GM23338 (cell line): ENCODE measurements at regions not wholly inside any gene's neighbourhood (a gene's known extent, or its start where the extent isn't known, plus 50 kb on each side); places are given as distances from the start of the nearest gene placed in this dataset.

Experiments
- ATAC-seq: fragments of 200-7000 bp; cut with Tn5 transposase; 3 replicates; pipeline ENCODE4 v1.9.1; 2020
- DNase-seq: peaks from one replicate; pipeline ENCODE4 v3.0.0-alpha.2; 2015; ENCODE audit warnings: low spot score
- H2AFZ ChIP-seq: fragments of 200-600 bp; sonication (generic); 2 replicates; pipeline ENCODE4 v1.8.0; 2016; ENCODE audit warnings: antibody characterized with exemption, mild to moderate bottlenecking, moderate library complexity
- H3F3A ChIP-seq: fragments of 200-600 bp; sonication (generic); replicated peaks from 2 replicates; pipeline ENCODE4 v1.8.0; 2017; ENCODE audit warnings: antibody characterized with exemption, mixed run types, low read depth
- H3K27ac ChIP-seq: fragments of 200-600 bp; sonication (generic); 2 replicates; pipeline ENCODE4 v1.6.1; 2016; ENCODE audit warnings: low read depth
- H3K27me3 ChIP-seq: fragments of 200-600 bp; sonication (generic); 2 replicates; pipeline ENCODE4 v1.8.0; 2016; ENCODE audit warnings: mild to moderate bottlenecking, mixed run types, moderate library complexity; ENCODE audit not compliant: insufficient read depth
- H3K36me3 ChIP-seq: fragments of 200-600 bp; sonication (generic); 2 replicates; pipeline ENCODE4 v1.8.0; 2016; ENCODE audit warnings: mild to moderate bottlenecking; ENCODE audit not compliant: insufficient read depth
- H3K4me1 ChIP-seq: fragments of 200-600 bp; sonication (generic); 2 replicates; pipeline ENCODE4 v1.8.0; 2016; ENCODE audit warnings: mild to moderate bottlenecking, moderate library complexity; ENCODE audit not compliant: insufficient read depth
- H3K4me2 ChIP-seq: fragments of 200-600 bp; sonication (generic); 2 replicates; pipeline ENCODE4 v1.7.1; 2017; ENCODE audit warnings: mixed run types
- H3K4me3 ChIP-seq: fragments of 200-600 bp; sonication (generic); 2 replicates; pipeline ENCODE4 v1.6.1; 2016; ENCODE audit warnings: mixed run types
- H3K79me2 ChIP-seq: fragments of 200-600 bp; sonication (generic); replicated peaks from 2 replicates; pipeline ENCODE4 v1.8.0; 2017; ENCODE audit warnings: mild to moderate bottlenecking; ENCODE audit not compliant: insufficient read depth
- H3K9me2 ChIP-seq: fragments of 200-600 bp; sonication (generic); 2 replicates; pipeline ENCODE4 v1.8.0; 2017; ENCODE audit not compliant: insufficient read depth
- H4K20me1 ChIP-seq: fragments of 200-600 bp; sonication (generic); replicated peaks from 2 replicates; pipeline ENCODE4 v1.8.0; 2017; ENCODE audit warnings: mild to moderate bottlenecking; ENCODE audit not compliant: insufficient read depth
- H3K27ac Mint-ChIP-seq: 2 replicates; pipeline ENCODE4 v1.8.0; 2020; ENCODE audit warnings: inconsistent platforms, mild to moderate bottlenecking, moderate library complexity, mixed read lengths
- H3K27me3 Mint-ChIP-seq: 3 replicates; pipeline ENCODE4 v1.8.0; 2022; ENCODE audit warnings: low read depth, mild to moderate bottlenecking, moderate library complexity, mixed read lengths, inconsistent platforms; ENCODE audit not compliant: insufficient read depth, poor library complexity
- H3K36me3 Mint-ChIP-seq: 3 replicates; pipeline ENCODE4 v1.8.0; 2021; ENCODE audit warnings: low read depth, mild to moderate bottlenecking, inconsistent platforms, moderate library complexity, mixed read lengths
- H3K4me1 Mint-ChIP-seq: 3 replicates; pipeline ENCODE4 v1.8.0; 2020; ENCODE audit warnings: mild to moderate bottlenecking, inconsistent platforms, mixed read lengths
- H3K4me3 Mint-ChIP-seq: 3 replicates; pipeline ENCODE4 v1.8.0; 2021; ENCODE audit warnings: moderate library complexity, mild to moderate bottlenecking, inconsistent platforms, mixed read lengths
- H3K9me3 Mint-ChIP-seq: 3 replicates; pipeline ENCODE4 v1.8.0; 2020; ENCODE audit warnings: moderate library complexity, mild to moderate bottlenecking, inconsistent platforms, mixed read lengths
- CREB1 ChIP-seq: fragments of 250-450 bp; sonication (Bioruptor Pico); IDR thresholded peaks from 2 replicates; pipeline ENCODE4 v1.5.0; 2020; ENCODE audit warnings: low read depth, mild to moderate bottlenecking, moderate library complexity
- CTCF ChIP-seq, 2 experiments: fragments of 200-600 bp in 1 of 2; sonication (generic) in 1 of 2; conservative IDR thresholded peaks; 2 replicates each; pipeline versions ENCODE4 v1.5.1 to v1.6.1; 2016 to 2017; ENCODE audit warnings: antibody characterized with exemption in 2 of 2, low read depth in 2 of 2, mild to moderate bottlenecking in 2 of 2, moderate library complexity in 1 of 2
- ETS1 ChIP-seq: IDR thresholded peaks from 2 replicates; pipeline ENCODE4 v1.6.1; 2016; ENCODE audit warnings: antibody characterized with exemption
- EZH2 ChIP-seq: fragments of 200-600 bp; sonication (generic); IDR thresholded peaks from one replicate; pipeline ENCODE4 v1.8.0; 2017; ENCODE audit warnings: antibody characterized with exemption, mild to moderate bottlenecking, low read depth; ENCODE audit not compliant: unreplicated experiment
- EZH2phosphoT487 ChIP-seq: fragments of 200-600 bp; sonication (generic); IDR thresholded peaks from one replicate; pipeline ENCODE4 v1.8.1; 2018; ENCODE audit warnings: antibody characterized with exemption; ENCODE audit not compliant: unreplicated experiment
- JUNB ChIP-seq: IDR thresholded peaks from one replicate; pipeline ENCODE4 v1.6.1; 2016; ENCODE audit warnings: antibody characterized with exemption; ENCODE audit not compliant: unreplicated experiment
- NANOG ChIP-seq: IDR thresholded peaks from 2 replicates; pipeline ENCODE4 v1.6.1; 2016; ENCODE audit warnings: antibody characterized with exemption, borderline replicate concordance
- POLR2AphosphoS5 ChIP-seq: IDR thresholded peaks from 2 replicates; pipeline ENCODE4 v1.6.1; 2016; ENCODE audit warnings: antibody characterized with exemption, low read depth
- REST ChIP-seq: IDR thresholded peaks from one replicate; pipeline ENCODE4 v1.6.1; 2018; ENCODE audit warnings: antibody characterized with exemption; ENCODE audit not compliant: unreplicated experiment
- STAT1 ChIP-seq: IDR thresholded peaks from one replicate; pipeline ENCODE4 v1.6.1; 2016; ENCODE audit warnings: antibody characterized with exemption; ENCODE audit not compliant: unreplicated experiment
- ZNF114 ChIP-seq: fragments of 250-450 bp; sonication (Bioruptor Pico); IDR thresholded peaks from 2 replicates; pipeline ENCODE4 v1.5.0; 2020; ENCODE audit warnings: mild to moderate bottlenecking, moderate library complexity
- ZNF331 ChIP-seq: fragments of 250-450 bp; sonication (Bioruptor Pico); IDR thresholded peaks from 2 replicates; pipeline ENCODE4 v1.5.0; 2020; ENCODE audit warnings: low read depth, mild to moderate bottlenecking, moderate library complexity
- ZNF462 ChIP-seq: fragments of 250-450 bp; sonication (Bioruptor Pico); IDR thresholded peaks from 2 replicates; pipeline ENCODE4 v1.5.0; 2020; ENCODE audit warnings: mild to moderate bottlenecking, moderate library complexity

- no peak overlapping the region for H3K27ac ChIP-seq
- H3K9me2 ChIP-seq: peaks cover 2% of the 10 kb centered on the region; the same call in 1 of the 2 replicates
- no peak for ATAC-seq
- no peak overlapping the region for H3K4me3 Mint-ChIP-seq
- no peaks in the 10 kb centered on the region for H4K20me1 ChIP-seq
- H3K27me3 Mint-ChIP-seq: peaks cover 3% of the 10 kb centered on the region
- peaks cover 14% of the 10 kb centered on the region for H3K4me1 Mint-ChIP-seq
- H2AFZ ChIP-seq: no peak overlapping the region
- H3F3A ChIP-seq: no peaks in the 10 kb centered on the region
- H3K79me2 ChIP-seq: no peaks in the 10 kb centered on the region
- H3K27me3 ChIP-seq: no peaks in the 10 kb centered on the region
- no peak for DNase-seq
- H3K36me3 ChIP-seq: 0 out of 2 replicates have a peak, but pooled peaks cover 10% of the 10 kb centered on the region
- peaks cover 16% of the 10 kb centered on the region; the same call in 1 of the 2 replicates for H3K4me1 ChIP-seq
- peaks cover 34% of the 10 kb centered on the region for H3K9me3 Mint-ChIP-seq
- peaks cover 30% of the 10 kb centered on the region; the same call in 2 of the 3 replicates for H3K36me3 Mint-ChIP-seq
- no peak overlapping the region for H3K4me3 ChIP-seq
- no peak overlapping the region for H3K4me2 ChIP-seq
- TF ChIP-seq ZNF114 (CRISPR knock-in tag) (no peak), NANOG (no peak), STAT1 (no peak), JUNB (no peak), CTCF (conservative IDR thresholded peaks at IDR 0.05; ENCODE audit: low read depth in 2 of 2) (no peak), POLR2AphosphoS5 (no peak), EZH2phosphoT487 (no peak), ETS1 (no peak), REST (no peak), ZNF462 (CRISPR knock-in tag) (no peak), CREB1 (CRISPR knock-in tag) (no peak), EZH2 (no peak), ZNF331 (no peak)
- no peak overlapping the region for H3K27ac Mint-ChIP-seq
Measured at GRCh38 chr2:57692395-57692794, 354.2 kb upstream of the VRK2 start.
